ENCODE measurements at regions not wholly inside any gene's neighbourhood (a gene's known extent, or its start where the extent isn't known, plus 50 kb on each side); places are given as distances from the start of the nearest gene placed in this dataset.
"Not testable (repeated sequence)": the region's sequence is repeated elsewhere in the genome, so short reads cannot be mapped to it uniquely, and the experiment has no call there.

DNA sequence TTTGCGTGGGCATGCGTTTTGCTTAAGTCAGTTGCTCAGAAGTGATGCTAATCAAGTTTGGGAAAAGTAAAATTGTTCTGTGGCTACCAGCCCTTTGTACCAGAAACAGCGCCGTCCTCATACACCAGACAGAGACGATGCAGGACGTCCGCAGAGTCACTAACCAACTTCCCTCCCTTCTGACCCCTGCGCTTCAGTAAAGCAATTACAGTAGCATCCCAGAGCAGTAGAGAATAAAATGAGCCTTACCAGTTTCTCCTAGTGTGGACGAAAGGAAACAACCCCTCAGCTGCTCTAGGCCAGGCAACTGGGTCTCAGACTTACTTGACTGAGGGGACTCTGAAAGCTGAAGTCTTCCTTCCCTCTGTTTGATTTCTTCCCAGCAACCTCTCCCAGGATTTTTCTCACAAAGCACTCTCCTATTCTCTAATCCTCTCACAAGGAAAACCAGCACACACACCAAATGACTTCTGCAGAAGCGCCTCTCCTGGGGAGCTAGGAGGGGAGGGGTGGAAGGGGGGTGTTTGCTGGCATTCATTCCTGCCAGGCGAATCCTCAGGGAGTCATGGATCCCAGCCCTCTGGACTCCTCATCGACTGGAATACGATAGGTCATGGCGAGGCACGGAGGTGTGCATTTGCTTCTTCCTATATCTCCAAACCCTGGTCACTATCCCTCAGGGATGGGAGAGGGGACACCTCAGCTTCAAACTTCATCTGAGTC, 56.0 kb upstream of the MID1 start:
- DNase-seq (ENCODE audit: extremely low spot score, insufficient read length, low read depth) (no peak), FAIRE-seq (no peak)

DNA sequence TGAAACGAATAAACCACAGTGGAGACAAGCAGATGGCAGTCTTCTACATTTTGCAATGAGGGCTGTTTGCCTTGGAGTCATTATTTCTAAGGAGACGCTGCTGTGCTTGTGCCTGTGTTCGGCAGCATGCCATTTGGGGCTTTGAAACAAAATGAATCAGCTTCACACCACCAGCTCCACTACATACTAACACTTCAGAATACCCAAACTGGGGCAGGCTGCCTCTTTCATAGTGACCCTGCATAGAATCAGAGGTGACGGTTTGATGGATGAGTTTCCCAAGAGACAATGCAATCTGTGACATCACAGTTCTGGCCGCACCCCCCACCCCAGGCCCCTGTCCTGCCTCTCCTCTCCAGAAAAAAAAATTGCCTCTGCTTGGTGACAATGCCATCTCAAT, 57.1 kb upstream of the MID1 start:
- DNase-seq (ENCODE audit: extremely low spot score, insufficient read length, low read depth) (no peak), FAIRE-seq (no peak)

DNA sequence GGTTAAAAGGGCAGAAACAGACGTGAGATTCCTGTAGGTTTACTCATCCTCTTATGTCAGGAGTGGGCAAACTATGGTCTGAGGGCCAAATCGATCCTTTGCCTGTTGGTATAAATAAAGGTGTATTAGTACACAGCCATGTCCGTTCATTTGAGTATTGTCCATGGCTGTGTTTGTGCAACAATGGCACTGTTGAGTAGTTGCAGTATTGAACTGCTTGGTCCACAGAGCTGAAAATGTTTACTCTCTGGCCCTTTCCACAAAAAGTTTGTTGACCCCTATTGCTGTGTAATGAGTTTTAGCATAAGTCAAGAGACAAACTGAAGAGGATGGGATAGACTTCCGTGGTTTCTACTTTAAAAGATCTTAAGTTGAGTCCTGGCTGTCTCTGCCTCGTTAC, 59.0 kb upstream of the MID1 start:
- FAIRE-seq (no peak), DNase-seq (ENCODE audit: extremely low spot score, insufficient read length, low read depth) (no peak)

DNA sequence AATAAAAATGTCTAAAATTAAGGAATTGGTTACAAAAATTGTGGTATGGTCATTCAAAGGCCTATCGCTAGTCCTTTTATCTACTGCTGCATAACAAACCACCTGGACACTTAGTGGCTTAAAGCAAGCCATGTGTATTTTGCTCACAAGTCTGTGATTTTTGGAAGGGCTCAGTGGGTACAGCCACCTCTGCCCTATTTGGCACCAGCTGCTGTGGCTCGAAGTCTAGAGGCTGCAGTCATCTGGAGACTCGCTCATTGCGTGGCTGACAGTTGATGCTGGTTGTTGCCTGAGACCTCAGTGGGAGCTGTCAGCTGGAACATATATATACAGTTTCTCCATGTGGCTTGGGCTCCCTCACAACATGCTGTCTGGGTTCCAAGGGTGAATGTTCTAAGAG, 60.8 kb upstream of the MID1 start:
- no peak for FAIRE-seq
- DNase-seq (ENCODE audit: extremely low spot score, insufficient read length, low read depth): no peak

DNA sequence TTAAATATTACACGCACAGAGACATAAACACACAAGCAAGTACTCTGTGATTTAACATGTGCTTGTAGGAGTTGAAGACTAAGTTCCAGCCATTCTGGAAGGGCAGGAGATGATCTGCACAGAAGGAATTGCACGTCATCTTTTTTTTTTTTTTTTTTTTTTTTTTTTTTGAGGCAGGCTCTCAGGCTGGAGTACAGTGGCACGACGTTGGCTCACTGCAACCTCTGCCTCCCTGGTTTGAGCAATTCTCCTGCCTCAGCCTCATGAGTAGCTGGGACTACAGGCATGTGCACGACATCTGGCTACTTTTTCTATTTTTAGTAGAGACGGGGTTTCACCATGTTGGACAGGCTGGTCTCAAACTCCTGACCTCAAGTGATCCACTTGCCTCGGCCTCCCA, 63.2 kb upstream of the MID1 start:
- FAIRE-seq; DNase-seq (ENCODE audit: extremely low spot score, insufficient read length, low read depth): not testable (repeated sequence)

DNA sequence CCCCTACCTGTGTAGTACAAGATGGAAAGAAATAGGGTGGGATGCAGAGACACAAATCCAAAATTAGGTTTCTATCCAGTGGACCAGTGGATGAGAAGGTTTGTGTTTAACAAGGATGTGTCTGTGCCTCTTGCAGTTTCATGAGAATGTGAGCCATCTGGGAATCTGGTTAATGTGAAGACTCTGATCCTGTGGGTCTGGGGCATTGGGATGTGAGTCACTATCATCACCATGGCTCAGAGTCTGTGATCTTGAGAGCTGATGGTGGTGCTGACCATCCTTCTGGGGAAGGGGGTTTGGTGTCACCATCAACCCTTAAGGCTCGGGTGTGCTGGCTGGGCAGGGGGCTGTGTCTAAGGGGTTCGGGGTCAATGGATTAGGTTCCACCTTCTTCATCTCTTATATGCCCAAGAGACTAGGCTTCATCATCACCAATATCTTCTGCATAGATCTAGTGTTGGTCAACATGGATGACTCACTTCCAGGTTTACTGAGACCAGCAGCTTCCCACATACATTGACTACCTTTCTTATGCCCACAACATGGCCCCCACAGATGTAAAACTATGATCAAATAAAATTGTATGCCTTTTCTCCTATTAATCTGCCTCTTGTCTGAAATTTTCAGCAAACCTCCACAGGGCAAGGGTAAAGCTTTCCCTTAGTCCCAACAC, 65.7 kb upstream of the MID1 start:
- no peak for DNase-seq (ENCODE audit: extremely low spot score, insufficient read length, low read depth)
- FAIRE-seq: no peak

DNA sequence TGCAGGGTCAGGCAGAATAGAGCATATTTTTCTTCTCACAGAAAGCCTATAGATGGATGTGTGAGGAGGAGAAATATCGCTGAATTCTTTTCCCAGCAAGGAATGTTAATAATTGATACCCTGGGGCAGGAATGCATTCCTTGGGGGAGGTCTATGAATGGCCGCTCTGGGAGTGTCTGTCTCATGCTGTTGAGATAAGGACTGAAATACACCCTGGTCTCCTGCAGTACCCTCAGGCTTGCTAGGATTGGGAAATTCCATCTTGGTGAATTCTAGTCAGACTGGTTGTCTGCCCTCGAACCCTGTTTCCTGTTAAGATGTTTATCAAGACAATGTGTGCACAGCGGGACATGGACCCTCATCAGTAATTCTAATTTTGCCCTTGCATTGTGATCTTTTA, 71.4 kb upstream of the MID1 start:
- not testable (repeated sequence) for FAIRE-seq; DNase-seq (ENCODE audit: extremely low spot score, insufficient read length, low read depth)

DNA sequence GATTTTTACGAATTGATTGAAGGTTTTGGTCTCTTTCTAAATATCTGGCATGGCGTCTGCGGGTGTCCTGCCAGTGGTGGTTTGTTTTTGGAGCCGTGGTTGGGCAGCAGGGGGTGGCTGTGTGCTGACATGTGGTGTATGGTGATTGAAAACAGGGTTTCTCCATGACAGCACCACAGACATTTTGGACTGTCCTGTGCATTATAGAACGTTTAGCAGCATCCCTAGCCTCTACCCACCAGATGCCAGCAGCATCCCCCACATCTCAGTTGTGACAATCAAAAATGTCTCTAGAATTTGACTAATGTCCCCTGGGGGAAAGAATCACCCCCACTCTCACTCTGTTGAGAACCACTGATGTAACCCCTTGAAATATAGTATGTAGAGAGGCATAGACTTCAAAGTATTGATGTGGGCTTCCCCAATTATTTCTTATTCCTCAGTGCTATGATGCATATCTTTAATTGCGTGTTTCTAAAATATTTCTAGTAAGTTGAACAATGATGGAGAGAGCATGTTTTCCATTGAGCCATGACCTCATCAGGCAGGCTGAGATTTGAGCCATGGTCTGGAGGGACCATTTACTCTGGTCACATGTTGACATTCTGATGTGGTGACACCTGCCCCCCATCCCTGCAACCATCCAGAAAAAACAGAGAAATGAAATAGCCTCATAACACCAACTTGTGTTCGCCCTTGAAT, 77.4 kb upstream of the MID1 start:
- no peak for FAIRE-seq
- no peak for DNase-seq (ENCODE audit: extremely low spot score, insufficient read length, low read depth)

DNA sequence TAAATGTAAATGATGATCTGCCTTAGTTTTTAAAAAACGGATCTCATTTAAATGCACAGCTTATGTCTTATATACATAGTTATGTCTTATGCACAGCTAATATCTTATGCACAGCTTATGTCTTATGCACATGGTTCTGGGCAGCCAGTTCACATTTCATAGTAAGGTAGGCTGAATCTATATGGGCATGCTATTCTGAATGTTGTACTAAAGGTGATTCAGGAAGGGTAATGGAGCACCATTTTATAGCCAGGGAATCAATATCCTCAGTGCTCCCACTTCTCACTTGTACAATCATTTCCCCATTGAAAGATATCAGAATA, 77.9 kb upstream of the MID1 start:
- no peak for FAIRE-seq
- DNase-seq (ENCODE audit: extremely low spot score, insufficient read length, low read depth): no peak

DNA sequence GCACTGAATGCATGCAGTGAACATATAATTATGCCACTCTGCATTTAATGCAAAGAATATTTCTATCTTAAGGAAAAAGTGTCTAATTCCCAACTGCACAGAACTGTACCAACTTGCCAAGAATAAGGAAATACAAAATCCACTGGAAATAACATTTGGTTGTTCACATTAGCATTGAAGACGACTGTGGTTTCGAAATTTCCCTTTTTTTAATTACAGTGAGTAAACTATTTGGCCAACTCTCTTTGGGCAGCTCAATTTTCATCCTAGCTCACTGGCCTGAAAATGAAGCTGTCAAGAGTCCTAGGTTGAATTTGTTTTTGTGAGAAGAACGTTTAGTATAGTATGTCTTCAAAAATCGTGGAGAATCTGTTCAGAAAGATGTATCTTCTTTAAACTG, 81.6 kb upstream of the MID1 start:
- FAIRE-seq (no peak), DNase-seq (ENCODE audit: extremely low spot score, insufficient read length, low read depth) (no peak)

DNA sequence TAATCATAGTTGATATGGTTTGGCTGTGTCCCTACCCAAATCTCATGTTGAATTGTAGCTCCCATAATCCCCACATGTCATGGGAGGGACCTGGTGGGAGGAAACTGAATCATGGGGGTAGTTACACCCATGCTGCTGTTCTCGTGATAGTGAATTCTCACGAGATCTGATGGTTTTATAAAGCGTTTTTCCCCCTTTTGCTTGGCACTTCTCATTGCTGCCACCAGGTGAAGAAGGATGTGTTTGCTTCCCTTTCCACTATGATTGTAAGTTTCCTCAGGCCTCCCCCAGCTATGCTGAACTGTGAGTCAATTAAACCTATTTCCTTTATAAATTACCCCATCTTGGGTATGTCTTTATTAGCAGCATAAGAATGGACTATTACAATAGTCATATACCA, 86.0 kb upstream of the MID1 start:
- FAIRE-seq; DNase-seq (ENCODE audit: extremely low spot score, insufficient read length, low read depth): not testable (repeated sequence)

DNA sequence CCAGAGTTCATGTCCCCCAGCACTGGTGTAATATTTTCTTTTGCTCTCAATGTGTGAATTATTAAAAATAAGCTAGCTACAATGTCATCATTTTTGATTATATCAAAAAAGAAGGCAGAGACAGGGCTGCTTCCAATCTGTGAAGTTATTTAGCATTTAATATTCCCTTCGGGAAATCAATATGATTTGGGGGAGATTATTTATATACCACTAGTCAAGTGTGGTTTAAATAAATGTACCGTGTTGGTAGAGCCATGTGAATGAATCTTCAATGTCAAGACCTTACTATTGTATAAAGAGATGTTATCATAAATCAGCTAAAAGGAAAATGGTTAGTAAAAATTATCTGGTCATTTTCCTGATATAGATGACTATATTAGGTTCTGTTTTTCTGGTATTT, 87.4 kb upstream of the MID1 start:
- DNase-seq (ENCODE audit: extremely low spot score, insufficient read length, low read depth): no peak

DNA sequence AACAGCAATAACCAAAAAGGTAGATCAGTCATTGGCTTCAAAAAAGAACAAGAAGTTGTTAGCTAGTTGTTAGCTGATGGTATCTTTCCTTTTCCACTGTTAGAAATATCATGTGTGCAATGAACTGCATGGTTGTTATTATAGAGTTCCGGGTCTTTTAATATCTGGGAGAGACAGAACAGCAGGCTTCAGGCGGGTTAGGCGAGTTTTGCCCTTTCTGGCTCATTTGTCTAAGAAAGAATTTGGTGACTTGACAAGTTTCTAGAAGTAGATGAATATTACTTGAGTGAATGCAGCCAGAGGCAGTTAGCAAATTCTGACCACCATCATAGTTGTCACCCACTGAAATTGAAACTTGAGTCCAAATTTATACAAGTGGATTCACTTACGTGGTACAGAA, 88.9 kb upstream of the MID1 start:
- FAIRE-seq (no peak), DNase-seq (ENCODE audit: extremely low spot score, insufficient read length, low read depth) (no peak)

More for the DNA sequence above, 87.4 kb upstream of the MID1 start:
- FAIRE-seq: no peak

DNA sequence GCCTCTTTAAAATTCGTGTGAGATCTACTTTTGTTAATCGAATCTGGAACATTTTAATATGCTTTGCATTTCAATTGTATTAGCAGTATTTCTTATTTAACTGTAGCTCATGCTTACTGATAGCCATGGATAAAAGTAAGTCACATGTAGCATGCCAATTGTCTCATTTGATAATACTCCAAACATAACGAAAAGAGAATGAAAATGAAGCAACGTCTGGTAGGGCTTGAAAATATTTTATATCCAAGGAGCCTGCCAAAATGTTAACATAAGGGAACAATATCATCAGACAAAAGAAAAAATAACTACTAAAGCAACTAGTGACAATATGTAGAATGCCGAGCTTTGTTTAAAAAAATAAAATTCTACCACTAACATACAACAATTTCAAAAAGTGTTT, 94.1 kb upstream of the MID1 start:
- DNase-seq (ENCODE audit: extremely low spot score, insufficient read length, low read depth): no peak
- FAIRE-seq: no peak

DNA sequence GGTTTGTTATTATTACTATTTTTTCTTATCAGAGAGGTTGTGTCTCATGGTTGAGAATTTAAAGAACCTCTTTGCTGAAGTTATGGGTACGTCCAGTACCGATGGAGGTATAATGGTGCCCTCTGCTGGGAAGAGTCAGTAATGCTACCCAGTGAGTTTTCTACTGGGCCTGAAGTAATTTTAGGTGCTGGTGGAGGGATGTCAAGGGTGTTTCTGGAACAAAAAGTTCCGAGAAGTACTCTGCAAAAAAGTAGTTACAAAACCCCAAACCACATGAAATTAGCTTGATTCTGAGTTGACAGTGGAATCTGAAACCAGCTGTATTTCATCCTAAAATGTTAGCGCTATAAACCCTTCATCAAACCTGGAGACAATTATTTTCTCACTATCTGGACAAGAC, 102.5 kb upstream of the MID1 start:
- DNase-seq (ENCODE audit: extremely low spot score, insufficient read length, low read depth) (no peak), FAIRE-seq (peak; percentile 73)

DNA sequence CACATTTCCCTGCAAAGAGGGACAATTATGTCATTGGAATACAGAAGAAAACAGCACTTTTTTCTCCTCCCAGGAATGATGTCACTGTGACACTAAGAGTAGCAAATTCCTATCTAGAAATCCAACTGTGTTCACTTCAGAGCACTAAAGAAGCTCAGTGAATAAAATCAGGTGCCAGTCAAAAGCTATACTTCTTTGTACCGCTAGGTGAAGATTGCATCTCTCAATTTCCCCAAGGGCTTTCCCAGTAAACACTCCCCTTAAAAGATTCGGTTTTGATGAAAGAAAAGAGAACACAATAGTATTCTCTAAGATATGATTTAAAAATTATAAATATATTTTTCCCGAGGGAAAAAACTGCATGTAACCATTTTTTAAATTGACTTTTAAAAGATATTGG, 104.7 kb upstream of the MID1 start:
- FAIRE-seq (no peak), DNase-seq (ENCODE audit: extremely low spot score, insufficient read length, low read depth) (no peak)

DNA sequence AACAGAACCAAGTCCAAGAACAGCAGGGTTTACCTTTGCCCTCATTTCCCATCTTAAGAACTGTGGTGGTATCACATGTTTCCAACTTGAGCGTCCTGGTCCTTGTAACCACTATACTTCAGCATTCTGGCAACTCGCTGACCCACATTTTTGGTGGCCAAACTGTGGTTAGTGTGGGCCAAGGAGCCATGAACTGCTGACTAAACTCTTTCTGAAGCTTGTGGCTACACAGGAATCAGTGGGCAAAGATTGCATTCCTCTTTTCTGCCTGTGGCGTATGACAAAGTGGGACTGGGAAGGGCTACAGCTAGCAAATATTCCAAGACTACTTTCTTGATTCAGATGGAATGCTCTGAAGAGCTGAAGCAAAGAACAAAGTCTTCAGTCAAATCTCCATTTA, 106.3 kb upstream of the MID1 start:
- DNase-seq (ENCODE audit: extremely low spot score, insufficient read length, low read depth) (no peak), FAIRE-seq (no peak)

DNA sequence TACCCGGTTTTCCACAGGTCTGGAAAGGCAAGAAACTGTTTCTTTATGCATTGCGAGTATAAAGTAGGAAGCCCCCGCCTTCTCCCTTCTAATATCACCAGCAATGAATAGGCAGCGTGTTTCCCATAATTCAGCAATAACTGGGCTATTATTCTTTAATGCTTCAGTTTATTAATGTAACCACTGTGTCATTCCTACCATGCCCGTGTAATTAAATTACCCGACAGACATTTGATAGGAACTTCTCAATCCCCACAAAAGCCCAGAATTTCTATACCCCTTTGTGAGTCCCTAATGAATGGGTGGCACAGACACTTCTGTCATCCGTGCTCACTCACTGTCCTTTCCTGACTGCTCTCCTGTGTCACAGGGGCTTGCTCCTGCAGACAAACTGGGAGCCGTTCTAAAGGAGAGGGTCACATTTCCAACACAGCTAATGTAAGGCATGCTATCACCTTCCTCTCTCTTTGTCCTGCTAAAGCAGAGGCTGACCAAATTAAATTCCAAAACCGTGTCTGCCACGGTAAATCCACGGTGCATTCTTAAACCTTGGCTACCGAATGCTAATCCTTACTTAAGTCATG, 108.5 kb upstream of the MID1 start:
- DNase-seq (ENCODE audit: extremely low spot score, insufficient read length, low read depth) (no peak), FAIRE-seq (no peak)

DNA sequence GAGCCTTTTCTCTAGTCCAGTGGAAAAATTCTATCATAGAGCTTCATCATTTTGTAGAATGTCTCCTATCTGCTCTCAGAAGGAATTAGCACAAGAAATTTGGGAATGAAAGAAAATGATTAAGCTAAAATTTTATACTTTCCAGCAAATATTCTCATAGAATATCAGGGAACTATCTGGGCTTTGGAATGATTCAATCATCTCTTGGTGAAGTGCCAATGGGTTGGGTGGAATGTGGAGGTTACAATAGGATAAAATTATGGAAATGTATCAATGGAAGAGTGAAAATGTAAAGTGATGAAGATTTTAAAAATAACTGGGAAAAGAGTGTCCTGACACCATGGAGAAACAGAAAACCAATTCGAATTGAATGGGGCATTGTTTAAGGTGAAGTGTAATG, 119.0 kb upstream of the MID1 start:
- no peak for FAIRE-seq

DNA sequence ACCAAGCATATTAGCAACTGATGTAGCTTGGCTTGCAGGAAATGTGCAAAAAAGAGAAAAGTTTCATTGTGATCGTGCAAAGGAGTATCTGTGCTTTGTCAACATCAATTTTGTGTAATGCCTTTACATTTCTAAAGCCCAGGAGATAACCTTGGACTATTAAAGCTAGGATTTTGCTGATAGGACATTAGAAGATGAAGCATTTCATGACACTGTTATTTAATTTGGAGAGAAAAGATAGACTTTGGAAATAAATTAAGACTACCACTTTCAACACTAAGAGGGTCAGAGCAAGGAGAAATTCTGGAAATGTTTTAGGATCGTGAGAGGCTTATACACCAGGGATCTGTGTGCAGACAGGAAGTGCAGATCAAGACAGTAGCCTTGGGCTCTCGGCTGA, 120.6 kb upstream of the MID1 start:
- FAIRE-seq (no peak), DNase-seq (ENCODE audit: extremely low spot score, insufficient read length, low read depth) (no peak)

More for the DNA sequence above, 119.0 kb upstream of the MID1 start:
- DNase-seq (ENCODE audit: extremely low spot score, insufficient read length, low read depth): no peak

DNA sequence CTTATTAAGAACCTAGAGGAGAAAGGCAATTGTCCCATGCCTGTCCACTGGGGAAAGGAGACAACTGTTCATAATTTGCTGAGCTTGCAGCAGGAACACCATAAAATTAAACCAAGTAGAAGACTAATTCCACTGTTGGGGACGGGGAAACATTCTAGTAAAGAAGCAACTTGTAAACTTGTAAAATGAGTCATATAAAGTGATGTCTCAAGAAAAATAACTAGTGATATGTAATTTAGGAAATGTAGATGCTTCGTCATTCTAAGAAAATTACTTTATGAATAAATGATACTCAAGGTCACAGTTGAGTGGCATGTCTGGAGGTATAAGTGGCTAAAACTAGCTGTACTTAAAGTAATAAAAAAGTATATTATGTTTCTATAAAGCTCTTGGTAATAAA, 121.2 kb upstream of the MID1 start:
- no peak for DNase-seq (ENCODE audit: extremely low spot score, insufficient read length, low read depth)
- no peak for FAIRE-seq

Measured in GM18507 (cell line).